Osteoblast (primary cell): ENCODE measurements at regions not wholly inside any gene's neighbourhood (a gene's known extent, or its start where the extent isn't known, plus 50 kb on each side); places are given as distances from the start of the nearest gene placed in this dataset.

Source experiments
- DNase-seq: peaks from one replicate; pipeline ENCODE4 v3.0.0; 2011; ENCODE audit warnings: low spot score, mixed read lengths; ENCODE audit not compliant: insufficient read length; ENCODE audit errors: missing footprints
- H2AFZ ChIP-seq: 2 replicates; pipeline ENCODE4 v1.6.0; 2011; ENCODE audit warnings: mild to moderate bottlenecking, low read length
- H3K27ac ChIP-seq: 2 replicates; pipeline ENCODE4 v1.5.1; 2011; ENCODE audit warnings: mild to moderate bottlenecking, low read depth, low read length, moderate library complexity
- H3K27me3 ChIP-seq: 2 replicates; pipeline ENCODE4 v1.6.0; 2012; ENCODE audit warnings: mild to moderate bottlenecking, control low read depth, inconsistent platforms, low read length, moderate library complexity; ENCODE audit not compliant: insufficient read depth
- H3K36me3 ChIP-seq: 2 replicates; pipeline ENCODE4 v1.5.1; 2011; ENCODE audit warnings: mild to moderate bottlenecking, low read length, control low read depth, moderate library complexity; ENCODE audit not compliant: insufficient read depth
- H3K4me1 ChIP-seq: 2 replicates; pipeline ENCODE4 v1.5.1; 2011; ENCODE audit warnings: mild to moderate bottlenecking, low read length, control low read depth, moderate library complexity; ENCODE audit not compliant: insufficient read depth
- H3K4me2 ChIP-seq: 2 replicates; pipeline ENCODE4 v1.6.0; 2011; ENCODE audit warnings: mild to moderate bottlenecking, low read length; ENCODE audit not compliant: insufficient read depth
- H3K4me3 ChIP-seq: fragments of 200-600 bp; sonication (generic); 3 replicates; pipeline ENCODE4 v1.5.1; 2012; ENCODE audit warnings: mild to moderate bottlenecking, low read length, inconsistent platforms; ENCODE audit not compliant: insufficient read depth
- H3K79me2 ChIP-seq: 2 replicates; pipeline ENCODE4 v1.6.0; 2012; ENCODE audit warnings: mild to moderate bottlenecking, low read length, control low read depth, inconsistent platforms; ENCODE audit not compliant: insufficient read depth
- H3K9me3 ChIP-seq: 2 replicates; pipeline ENCODE4 v1.5.1; 2011; ENCODE audit warnings: low read depth, low read length, control low read depth
- H4K20me1 ChIP-seq: 2 replicates; pipeline ENCODE4 v1.6.0; 2012; ENCODE audit warnings: mild to moderate bottlenecking, low read length, control low read depth; ENCODE audit not compliant: insufficient read depth
- TF ChIP-seq, protein P1 (sequence below): IDR thresholded peaks from 2 replicates; pipeline ENCODE4 v1.5.1; 2011; ENCODE audit warnings: mild to moderate bottlenecking, low read depth, low read length, moderate library complexity; ENCODE audit errors: extremely low read depth

DNA sequence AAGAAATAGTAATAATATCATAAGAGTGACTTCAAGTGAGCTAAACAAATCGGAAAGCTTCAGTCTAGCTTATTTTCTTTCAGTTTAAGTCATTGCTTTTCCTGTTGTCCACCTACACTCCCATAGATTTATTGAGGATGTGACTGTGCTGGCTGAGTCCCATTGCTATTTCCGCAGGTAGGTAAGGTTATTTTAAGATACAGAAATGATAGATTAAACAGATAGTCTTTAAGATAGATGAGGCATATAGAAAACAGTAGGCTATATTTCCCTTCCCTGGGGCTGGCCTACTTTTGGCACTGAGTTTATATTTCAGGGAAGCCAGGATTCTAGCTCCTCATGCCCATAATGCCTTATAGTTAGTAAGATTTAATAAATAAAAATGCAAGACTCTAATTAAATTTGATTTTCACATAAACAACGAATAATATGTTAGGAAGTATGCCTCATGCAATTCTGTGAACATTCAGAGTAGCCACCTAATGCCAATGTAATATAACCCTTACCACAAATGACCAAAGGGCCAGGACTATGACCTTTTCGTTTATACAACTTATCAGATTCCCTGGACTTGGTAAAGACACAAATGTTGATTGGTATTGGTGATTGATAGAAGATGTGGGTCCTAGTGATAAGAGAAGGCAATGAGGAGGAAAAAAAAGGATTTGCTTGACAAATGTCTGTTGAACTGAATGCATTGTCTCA, 1079.3 kb downstream of the EPHA7 start:
- TF ChIP-seq, protein P1, sequence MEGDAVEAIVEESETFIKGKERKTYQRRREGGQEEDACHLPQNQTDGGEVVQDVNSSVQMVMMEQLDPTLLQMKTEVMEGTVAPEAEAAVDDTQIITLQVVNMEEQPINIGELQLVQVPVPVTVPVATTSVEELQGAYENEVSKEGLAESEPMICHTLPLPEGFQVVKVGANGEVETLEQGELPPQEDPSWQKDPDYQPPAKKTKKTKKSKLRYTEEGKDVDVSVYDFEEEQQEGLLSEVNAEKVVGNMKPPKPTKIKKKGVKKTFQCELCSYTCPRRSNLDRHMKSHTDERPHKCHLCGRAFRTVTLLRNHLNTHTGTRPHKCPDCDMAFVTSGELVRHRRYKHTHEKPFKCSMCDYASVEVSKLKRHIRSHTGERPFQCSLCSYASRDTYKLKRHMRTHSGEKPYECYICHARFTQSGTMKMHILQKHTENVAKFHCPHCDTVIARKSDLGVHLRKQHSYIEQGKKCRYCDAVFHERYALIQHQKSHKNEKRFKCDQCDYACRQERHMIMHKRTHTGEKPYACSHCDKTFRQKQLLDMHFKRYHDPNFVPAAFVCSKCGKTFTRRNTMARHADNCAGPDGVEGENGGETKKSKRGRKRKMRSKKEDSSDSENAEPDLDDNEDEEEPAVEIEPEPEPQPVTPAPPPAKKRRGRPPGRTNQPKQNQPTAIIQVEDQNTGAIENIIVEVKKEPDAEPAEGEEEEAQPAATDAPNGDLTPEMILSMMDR = no peak
- H3K4me2 ChIP-seq = no peak overlapping the region
- H3K4me1 ChIP-seq = no peaks in the 10 kb centered on the region
- no peak overlapping the region for H3K27ac ChIP-seq
- H3K27me3 ChIP-seq = no peaks in the 10 kb centered on the region
- H3K79me2 ChIP-seq = no peaks in the 10 kb centered on the region
- H3K36me3 ChIP-seq = no peaks in the 10 kb centered on the region
- peaks cover 3% of the 10 kb centered on the region for H3K9me3 ChIP-seq
- no peak overlapping the region for H3K4me3 ChIP-seq
- no peaks in the 10 kb centered on the region for H4K20me1 ChIP-seq
- no peak for DNase-seq
- no peak overlapping the region for H2AFZ ChIP-seq

DNA sequence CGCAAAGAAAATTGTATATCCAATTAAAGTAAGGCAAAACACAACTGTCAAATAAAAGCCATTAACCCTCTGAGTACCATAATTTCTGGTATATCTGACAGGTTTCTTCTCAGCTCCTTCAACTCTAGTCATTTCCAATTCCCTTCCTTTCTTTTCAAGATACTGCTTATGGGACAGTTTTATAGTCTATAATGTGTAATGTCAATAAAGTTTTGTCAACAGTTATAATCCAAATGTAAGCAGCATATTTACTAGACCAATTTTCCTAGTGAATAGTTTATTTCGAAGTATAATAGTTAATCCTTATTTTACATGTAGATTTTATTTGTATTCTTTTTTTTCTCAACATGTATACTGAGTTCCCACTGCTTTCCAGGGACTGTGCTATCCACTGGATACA, 1081.8 kb downstream of the EPHA7 start:
- H3K79me2 ChIP-seq = no peaks in the 10 kb centered on the region
- TF ChIP-seq, protein P1 = no peak
- H3K27ac ChIP-seq = no peak overlapping the region
- no peaks in the 10 kb centered on the region for H3K4me1 ChIP-seq
- no peaks in the 10 kb centered on the region for H4K20me1 ChIP-seq
- no peak for DNase-seq
- no peak overlapping the region for H3K4me2 ChIP-seq
- H3K36me3 ChIP-seq = no peaks in the 10 kb centered on the region
- H3K27me3 ChIP-seq = no peaks in the 10 kb centered on the region
- no peak overlapping the region for H3K4me3 ChIP-seq
- peaks cover 3% of the 10 kb centered on the region for H3K9me3 ChIP-seq
- H2AFZ ChIP-seq = no peak overlapping the region

DNA sequence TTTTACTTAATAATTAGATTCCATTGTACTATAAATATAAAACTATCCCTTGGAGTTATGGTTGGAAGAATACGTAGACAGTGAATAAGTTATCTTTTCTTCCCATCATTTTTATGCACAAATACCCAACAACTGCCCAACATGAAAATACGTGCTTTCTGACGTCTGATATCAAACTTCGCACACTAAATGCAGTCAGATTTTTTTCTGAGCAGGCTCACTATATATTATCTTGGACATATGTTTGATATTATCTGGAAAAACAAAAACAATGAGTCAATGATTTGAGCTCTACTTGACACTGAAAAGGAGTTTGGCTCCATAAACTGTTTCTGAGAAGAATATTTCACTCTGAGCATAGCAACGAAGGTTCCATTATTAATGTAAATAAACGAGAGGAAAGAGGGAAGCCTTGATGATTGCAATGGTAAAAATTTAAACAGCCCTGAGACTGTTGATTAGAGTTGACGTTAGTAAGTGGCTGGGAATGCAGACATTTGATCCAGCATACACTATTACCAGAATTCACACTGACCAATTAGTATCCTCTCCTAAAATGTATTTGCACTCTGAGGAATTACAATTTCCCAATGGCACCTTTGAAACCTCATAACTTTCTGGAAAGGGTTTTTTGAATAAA, 1090.0 kb downstream of the EPHA7 start:
- no peak for DNase-seq
- no peaks in the 10 kb centered on the region for H3K9me3 ChIP-seq
- no peaks in the 10 kb centered on the region for H3K36me3 ChIP-seq
- no peaks in the 10 kb centered on the region for H3K27me3 ChIP-seq
- H3K4me2 ChIP-seq = no peak overlapping the region
- no peak overlapping the region for H3K27ac ChIP-seq
- H4K20me1 ChIP-seq = no peaks in the 10 kb centered on the region
- H2AFZ ChIP-seq = no peak overlapping the region
- no peaks in the 10 kb centered on the region for H3K79me2 ChIP-seq
- H3K4me3 ChIP-seq = no peak overlapping the region
- H3K4me1 ChIP-seq = no peaks in the 10 kb centered on the region
- TF ChIP-seq, protein P1 = no peak

DNA sequence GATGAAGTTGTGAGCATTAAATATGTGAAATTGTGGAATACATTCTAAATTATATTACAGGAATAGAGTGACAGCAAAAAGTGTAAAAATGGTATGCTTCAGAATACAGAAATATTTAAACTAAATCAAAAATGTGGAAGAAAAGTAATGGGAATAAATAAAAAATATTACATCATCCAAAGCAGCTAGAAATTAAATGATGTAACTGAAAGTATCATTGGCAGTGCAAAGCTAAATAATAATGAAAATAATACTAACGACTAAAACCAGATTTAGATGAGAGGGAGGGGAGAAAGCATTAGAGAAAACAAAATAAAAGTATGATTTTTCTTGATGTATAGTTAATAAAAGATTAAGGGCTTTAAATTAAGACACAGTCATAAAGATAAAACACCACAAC, 1104.0 kb downstream of the EPHA7 start:
- no peaks in the 10 kb centered on the region for H3K79me2 ChIP-seq
- TF ChIP-seq, protein P1 = no peak
- H3K27me3 ChIP-seq = no peaks in the 10 kb centered on the region
- peaks cover 2% of the 10 kb centered on the region for H3K9me3 ChIP-seq
- H3K4me1 ChIP-seq = no peaks in the 10 kb centered on the region
- no peak overlapping the region for H2AFZ ChIP-seq
- no peak overlapping the region for H3K27ac ChIP-seq
- H3K4me2 ChIP-seq = no peak overlapping the region
- H3K36me3 ChIP-seq = no peaks in the 10 kb centered on the region
- no peak overlapping the region for H3K4me3 ChIP-seq
- no peak for DNase-seq
- no peaks in the 10 kb centered on the region for H4K20me1 ChIP-seq
